GM12873 (cell line): ENCODE measurements at regions not wholly inside any gene's neighbourhood (a gene's known extent, or its start where the extent isn't known, plus 50 kb on each side); places are given as distances from the start of the nearest gene placed in this dataset.

Source experiments
- TF ChIP-seq, protein P1 (sequence below): IDR thresholded peaks from 2 replicates; pipeline ENCODE4 v1.5.1; 2012; ENCODE audit warnings: low read depth, mild to moderate bottlenecking, moderate library complexity, low read length, control low read depth; ENCODE audit not compliant: insufficient read depth; ENCODE audit errors: missing control alignments

DNA sequence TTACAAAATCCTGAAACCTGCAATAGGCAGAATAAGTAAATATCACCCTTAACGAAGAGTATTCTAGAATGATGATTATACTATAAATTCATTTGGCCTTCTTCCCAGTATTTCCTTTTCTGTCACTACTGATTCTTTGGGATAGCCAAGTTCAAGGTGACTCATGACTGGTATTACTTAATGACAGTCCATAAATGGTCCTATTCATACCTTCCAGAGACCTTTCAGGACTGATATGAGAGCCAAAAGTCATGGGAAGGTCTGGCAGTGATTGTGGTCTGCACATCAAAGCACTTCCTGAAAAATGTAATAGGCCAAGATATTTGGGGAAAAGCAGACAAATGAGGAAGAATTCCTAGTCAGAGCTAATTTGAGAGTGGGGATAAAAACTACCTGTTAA, 239.6 kb upstream of the FAM47A start:
- TF ChIP-seq, protein P1, sequence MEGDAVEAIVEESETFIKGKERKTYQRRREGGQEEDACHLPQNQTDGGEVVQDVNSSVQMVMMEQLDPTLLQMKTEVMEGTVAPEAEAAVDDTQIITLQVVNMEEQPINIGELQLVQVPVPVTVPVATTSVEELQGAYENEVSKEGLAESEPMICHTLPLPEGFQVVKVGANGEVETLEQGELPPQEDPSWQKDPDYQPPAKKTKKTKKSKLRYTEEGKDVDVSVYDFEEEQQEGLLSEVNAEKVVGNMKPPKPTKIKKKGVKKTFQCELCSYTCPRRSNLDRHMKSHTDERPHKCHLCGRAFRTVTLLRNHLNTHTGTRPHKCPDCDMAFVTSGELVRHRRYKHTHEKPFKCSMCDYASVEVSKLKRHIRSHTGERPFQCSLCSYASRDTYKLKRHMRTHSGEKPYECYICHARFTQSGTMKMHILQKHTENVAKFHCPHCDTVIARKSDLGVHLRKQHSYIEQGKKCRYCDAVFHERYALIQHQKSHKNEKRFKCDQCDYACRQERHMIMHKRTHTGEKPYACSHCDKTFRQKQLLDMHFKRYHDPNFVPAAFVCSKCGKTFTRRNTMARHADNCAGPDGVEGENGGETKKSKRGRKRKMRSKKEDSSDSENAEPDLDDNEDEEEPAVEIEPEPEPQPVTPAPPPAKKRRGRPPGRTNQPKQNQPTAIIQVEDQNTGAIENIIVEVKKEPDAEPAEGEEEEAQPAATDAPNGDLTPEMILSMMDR, result no peak

DNA sequence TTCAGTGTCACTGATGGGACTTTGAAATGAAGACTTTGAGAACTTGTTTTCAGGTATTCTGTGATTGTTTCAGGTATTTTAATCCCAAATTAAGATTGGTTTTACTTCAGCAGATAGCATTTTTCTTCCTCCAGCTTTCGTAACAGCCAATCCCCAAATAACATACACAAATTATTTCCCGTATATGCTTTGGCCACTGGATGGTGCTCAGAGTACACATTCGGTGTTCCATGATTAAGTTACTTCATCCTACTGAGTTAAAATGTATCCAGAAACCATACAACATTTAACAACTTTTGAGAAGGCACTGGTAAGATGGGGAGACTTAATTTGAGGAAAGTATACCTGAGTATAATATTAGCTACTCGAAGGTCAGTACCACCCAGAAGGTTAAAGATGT, 233.4 kb upstream of the FAM47A start:
- TF ChIP-seq, protein P1, result no peak

DNA sequence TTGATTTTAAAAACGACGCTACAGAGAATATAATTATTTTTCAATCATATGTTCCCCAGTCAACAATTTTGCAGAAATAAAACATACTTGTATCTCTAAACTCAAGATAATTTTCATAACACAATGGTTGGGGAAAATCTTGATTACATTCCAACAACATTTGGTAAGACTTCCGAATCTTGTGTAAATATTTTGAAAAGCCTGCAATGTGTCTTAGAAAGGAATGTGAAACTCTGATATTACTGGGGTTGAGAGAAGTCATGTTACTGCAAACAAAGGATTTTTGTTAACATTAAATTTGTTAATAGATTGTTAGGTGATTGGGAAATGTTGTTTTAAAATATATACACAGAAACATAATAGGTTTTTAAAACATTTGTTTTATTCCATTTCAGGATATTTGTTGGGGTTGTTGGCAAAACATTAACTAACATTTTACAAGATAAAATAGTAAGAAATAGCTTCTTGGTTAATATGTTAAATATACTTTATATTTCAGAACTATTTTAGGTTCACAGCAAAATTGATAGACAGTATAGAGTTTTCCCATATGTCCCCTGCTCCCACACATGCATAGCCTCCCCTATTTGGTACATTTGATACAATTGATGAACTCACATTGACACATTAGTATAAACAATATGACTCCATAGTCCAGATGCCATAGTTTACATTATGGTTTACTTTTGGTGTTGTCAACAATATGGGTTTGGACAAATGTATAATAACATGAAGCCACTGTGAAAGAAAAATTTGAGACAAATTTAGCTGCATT, 218.6 kb upstream of the FAM47A start:
- TF ChIP-seq, protein P1, result no peak

DNA sequence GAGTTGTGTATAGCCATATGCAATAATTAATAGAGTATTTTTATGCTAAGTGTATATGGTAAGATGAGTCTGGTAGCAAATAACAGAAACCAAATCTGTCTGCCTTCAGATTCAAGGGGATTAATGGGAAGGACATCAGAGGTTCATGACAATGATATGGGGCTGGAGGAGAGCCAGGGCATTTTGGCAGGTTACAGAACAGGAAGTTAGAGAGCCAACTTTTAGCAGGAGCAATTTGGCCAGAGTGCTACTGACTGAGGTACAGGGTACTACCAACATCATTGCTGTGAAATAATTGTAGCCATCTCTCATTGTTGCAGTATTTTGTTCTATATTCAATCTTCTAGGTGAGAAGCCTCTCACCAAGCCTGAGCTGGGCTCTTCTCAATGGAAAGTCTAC, 210.9 kb upstream of the FAM47A start:
- TF ChIP-seq, protein P1, result no peak

DNA sequence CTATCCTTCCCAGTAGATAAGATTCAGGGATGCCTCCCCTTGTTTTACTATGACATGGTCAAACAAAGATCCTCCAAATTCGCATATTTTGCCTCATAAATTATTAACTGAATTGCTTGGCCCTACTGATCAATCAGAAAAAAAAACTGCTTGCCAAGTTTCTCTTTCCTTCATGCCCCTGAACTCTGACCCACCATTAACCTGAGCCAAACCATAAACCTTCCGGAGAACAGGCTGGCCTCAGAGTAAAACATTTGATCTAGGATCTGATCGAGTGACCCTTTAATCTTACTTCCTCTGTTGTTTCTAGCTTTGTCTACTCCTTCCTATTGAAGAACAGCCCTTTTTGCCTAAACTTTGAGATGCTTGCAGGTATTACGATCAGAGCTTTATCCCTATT, 209.7 kb upstream of the FAM47A start:
- TF ChIP-seq, protein P1, result no peak

DNA sequence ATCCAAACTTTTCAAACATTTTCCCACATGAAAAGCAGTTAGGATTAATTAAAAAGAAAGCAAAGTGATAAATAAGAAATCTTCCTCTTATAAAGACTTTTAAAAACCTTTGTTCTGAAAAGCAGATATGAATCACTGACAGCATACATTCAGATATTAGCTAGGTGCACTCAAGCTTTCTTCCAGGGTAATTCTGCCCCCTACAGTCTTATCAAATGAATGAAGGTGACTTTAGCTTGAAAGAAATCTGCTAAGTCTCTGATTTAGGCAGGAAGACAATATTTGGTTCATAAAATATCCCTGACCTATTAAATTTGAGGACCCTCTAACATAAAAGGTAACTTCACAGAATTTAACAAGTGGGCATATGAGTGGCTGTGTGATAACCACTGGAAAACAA, 209.1 kb upstream of the FAM47A start:
- TF ChIP-seq, protein P1, result no peak

DNA sequence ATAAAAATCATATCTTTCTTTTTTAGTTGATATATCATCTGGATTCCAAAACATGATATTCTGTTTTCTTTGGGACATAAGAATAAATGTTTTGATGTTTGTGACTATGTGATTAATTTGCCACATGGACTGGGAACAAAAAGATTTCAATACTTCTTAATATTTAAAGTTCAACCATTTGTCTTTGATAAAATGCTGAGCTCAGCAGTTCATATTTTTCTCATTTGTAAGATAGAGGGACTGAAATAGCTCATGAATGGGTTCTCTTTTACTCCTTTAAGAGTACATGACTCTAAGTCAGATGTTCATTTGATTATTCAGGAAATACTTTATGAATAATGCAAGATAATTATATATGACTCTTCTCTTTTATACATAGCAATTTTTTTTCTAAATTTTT, 205.9 kb upstream of the FAM47A start:
- TF ChIP-seq, protein P1, result no peak

DNA sequence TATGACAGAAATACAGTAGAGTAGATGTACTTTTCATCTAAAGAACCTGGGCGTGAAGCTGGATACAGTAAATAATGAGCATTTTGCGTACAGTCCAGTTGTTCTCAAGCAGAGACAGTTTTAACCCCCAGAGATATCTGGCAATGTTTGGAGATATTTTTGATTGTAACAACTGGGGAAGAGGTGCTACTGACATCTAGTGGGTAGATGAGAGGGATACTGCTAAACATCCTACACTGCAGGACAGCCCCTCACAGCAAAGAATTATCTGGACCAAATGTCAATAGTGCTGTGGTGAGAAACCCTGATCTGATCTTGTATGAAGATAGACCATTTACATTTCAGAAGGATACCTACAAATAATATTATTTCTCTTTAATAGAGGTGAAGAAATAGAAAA, 200.2 kb upstream of the FAM47A start:
- TF ChIP-seq, protein P1, result peak; percentile 12
